HG03460 (cell line): ENCODE measurements at regions not wholly inside any gene's neighbourhood (a gene's known extent, or its start where the extent isn't known, plus 50 kb on each side); places are given as distances from the start of the nearest gene placed in this dataset.

Experiments used
- ATAC-seq: cut with Tn5 transposase; IDR thresholded peaks from one replicate; pipeline ENCODE4 v1.9.1; 2021; ENCODE audit not compliant: unreplicated experiment

GRCh38 chr1:229991724-229992333, 75.2 kb upstream of the GALNT2 start:
- no peak for ATAC-seq

DNA sequence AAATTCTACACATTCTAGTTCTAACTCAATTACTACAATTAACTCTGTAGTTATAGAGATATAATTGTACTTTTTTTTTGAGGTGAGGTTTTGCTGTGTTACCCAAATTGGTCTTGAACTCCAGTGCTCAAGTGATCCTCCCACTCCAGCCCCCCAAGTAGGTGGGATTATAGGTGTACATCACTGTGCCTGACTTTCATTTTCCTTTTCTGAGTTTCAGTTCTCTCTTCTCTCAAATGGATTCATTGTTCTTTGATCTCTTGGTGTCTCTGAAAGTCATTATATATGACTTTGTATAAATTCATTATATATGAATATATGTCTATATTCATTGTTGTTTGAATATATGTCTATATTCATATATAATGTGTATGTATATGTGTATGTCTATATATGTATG, 74.0 kb upstream of the GALNT2 start:
- ATAC-seq, result no peak

DNA sequence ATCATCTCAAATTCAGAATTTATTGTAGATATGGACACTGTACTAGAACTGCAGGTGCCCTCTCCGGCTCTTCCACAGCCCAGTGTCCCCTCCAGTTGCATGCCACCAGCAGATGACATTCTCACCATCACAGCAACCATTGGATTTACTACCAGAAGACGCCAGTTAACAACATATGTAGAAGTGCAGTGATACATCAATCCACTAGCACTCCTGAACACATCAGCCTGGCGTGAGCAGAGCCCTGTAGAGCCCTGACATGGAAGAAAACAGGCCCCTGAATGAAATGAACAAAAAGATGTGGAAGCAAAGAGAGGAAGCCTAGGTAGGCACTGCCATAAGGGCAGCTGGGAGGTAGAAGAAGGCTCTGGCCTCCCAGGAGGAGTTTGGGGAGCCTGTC, 73.1 kb upstream of the GALNT2 start:
- ATAC-seq, result no peak

- ATAC-seq, result no peak
Measured at GRCh38 chr1:229999004-229999670, 67.9 kb upstream of the GALNT2 start.

- no peak for ATAC-seq
Measured at GRCh38 chr1:230000493-230001184, 66.4 kb upstream of the GALNT2 start.

GRCh38 chr1:230002164-230002803, 64.8 kb upstream of the GALNT2 start:
- ATAC-seq, result no peak

DNA sequence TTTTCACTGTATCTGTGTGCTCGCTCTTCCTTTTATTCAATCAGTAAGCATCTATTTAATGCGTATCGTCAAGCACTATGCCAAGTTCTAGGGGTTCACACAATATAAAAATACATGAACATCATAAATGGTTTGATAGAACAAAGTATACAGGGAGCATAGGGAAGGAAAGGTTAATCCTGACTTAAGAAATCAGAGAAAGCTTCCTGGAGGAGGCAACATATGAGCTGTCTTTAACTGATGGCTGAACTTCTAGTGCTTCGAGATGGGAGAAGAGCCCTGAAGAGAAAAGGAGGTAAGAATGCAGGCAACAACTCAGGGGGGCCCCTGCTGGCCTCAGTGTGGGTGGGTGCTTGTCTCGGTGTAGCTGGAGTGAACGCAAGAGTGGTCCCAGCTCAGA, 63.6 kb upstream of the GALNT2 start:
- no peak for ATAC-seq

DNA sequence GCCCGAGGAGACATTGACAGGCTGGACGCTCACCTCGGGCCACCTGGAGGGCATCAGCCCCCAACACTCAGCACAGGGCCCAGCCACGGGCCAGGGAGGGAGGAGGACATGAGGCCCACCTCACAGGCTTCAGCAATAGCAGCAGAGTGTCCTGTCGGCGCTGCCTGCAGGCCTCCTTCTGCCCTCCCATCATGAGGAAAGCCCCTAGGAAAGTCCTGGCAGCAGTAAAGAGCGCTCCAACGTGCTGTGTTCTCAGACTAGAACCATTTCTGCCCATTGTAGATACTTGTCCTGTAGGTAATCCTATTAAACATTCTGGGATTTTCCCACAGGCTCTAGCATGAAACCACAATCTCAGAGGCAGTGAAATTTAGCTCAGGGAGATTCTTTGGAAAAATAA, 62.0 kb upstream of the GALNT2 start:
- no peak for ATAC-seq

DNA sequence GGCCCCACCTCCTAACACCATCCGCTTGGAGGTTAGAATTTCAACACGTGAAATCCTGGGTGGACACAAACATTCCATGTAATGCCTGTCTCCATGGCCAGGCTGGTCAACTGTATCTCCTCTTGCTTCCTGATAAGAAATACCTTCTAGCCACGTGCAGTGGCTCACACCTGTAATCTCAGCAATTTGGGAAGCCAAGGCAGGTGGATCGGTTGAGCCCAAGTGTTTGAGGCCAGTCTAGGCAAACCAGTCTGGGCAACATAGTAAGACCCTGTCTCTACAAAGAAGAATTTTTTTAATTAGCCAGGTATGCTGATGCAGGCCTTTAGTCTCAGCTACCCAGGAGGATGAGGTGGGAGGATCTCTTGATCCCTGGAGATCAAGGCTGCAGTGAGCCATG, 58.3 kb upstream of the GALNT2 start:
- no peak for ATAC-seq

DNA sequence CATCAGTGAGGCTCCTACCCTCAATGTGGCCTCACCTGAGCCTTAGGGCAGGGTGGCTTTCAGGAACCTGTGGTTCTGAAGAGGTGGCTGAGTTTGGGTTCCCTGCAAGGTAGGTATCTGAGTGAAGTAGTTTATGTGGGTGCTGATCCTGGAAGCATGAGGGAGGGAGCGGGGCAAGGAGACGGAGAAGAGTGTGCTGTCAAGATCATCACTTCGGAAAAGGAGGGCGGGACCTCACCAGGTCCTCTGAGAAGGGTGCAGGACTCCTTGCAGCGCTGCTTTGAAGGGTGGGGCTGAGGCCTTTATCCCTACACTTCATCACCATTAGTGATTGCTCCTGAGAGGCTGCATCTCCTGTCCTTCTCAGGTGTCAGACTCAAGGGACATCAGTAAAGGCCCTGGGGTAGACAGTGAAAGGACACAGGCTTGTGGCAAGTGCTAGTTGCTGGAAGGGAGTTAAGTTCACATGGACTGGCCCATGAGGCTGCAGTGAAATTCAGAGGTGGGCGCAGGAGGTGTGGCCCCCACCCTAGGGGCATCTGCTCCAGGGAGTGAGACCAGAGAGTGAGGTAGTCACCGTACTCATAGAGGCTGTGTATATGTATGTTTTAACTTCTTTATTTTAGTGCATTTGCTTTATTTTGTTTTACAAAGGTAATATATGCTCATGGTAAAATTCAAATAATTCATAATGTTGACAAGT, 57.3 kb upstream of the GALNT2 start:
- no peak for ATAC-seq

- ATAC-seq, result no peak
Measured at GRCh38 chr1:230010603-230011332, 56.3 kb upstream of the GALNT2 start.

- ATAC-seq, result no peak
Measured at GRCh38 chr1:230011333-230012092, 55.5 kb upstream of the GALNT2 start.

GRCh38 chr1:230012093-230012393, 55.0 kb upstream of the GALNT2 start:
- ATAC-seq, result no peak

- no peak for ATAC-seq
Measured at GRCh38 chr1:230012741-230013140, 54.3 kb upstream of the GALNT2 start.

GRCh38 chr1:230016159-230016558, 50.9 kb upstream of the GALNT2 start:
- ATAC-seq, result no peak
